NCI-H1417 treated with DMSO at 0.1 percent for 48 hours (cell line): ENCODE measurements at regions not wholly inside any gene's neighbourhood (a gene's known extent, or its start where the extent isn't known, plus 50 kb on each side); places are given as distances from the start of the nearest gene placed in this dataset.

Experiments
- DNase-seq: peaks from one replicate; lab custom pipeline; 2025; lab: John Stamatoyannopoulos, UW

- no peak for DNase-seq
Observed at GRCh38 chr10:4482659-4483058, 343.3 kb upstream of the AKR1E2 start.

- DNase-seq, result no peak
Observed at GRCh38 chr10:4481192-4481591, 344.8 kb upstream of the AKR1E2 start.

DNA sequence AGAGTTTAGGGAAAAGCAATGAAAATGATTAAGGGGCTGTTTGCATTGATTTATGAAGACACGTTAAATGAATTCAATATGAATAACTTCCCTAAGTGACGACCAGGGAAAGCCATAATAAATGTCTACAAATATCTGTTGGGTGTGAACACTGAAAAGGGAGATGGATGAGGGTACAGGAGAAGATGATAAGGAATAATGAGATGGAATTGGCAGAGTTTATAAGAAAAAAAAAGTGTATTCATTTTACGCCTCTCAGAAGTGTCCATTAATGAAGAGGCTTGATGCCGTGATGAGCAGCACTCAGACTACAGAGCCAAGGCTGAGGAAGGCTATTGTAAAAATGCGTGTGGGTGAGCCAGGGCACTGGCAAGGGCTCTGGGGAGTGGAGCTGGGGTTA lies 346.7 kb upstream of the AKR1E2 start:
- DNase-seq, result no peak

DNA sequence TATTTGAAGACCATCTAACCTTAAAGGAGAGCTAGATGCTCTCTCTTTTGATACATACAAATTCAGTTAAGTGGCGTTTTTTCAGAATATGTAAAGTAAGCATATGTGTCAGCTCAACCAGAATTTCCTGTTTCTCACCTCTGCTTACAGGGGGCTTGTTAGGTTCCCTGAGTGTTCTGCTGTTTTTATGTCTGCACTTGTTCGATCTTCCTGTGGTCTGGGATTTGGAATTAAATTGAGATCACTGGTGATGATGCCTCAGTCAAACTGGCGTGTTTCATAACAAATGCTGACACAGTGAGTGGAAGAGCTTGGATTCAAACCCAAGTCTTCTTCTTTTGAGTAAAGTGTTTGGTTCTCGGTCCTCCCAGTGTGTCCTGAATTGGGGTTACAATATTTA lies 348.3 kb upstream of the AKR1E2 start:
- DNase-seq, result no peak

GRCh38 chr10:4475827-4476490 lies 350.0 kb upstream of the AKR1E2 start:
- DNase-seq, result no peak

GRCh38 chr10:4474829-4475228 lies 351.2 kb upstream of the AKR1E2 start:
- no peak for DNase-seq

DNA sequence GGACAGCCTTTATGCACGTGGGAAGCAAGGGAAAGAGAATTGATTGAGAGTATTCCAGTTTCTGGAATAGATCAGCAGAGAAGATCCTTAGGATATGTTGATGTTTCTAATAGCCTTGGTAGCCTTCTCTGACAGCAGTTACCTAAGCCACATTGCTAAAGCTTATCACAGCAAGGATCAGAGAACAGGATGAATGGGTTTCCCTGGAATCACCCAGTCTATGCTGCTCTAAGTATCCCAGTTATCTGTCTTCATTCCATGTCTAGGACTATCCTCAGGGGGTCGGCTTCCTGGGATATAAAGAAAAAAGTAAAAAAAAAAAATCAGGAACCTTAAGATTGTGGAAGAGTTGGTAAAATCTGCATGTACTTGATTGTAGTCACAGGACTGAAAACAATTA lies 352.0 kb upstream of the AKR1E2 start:
- no peak for DNase-seq

DNA sequence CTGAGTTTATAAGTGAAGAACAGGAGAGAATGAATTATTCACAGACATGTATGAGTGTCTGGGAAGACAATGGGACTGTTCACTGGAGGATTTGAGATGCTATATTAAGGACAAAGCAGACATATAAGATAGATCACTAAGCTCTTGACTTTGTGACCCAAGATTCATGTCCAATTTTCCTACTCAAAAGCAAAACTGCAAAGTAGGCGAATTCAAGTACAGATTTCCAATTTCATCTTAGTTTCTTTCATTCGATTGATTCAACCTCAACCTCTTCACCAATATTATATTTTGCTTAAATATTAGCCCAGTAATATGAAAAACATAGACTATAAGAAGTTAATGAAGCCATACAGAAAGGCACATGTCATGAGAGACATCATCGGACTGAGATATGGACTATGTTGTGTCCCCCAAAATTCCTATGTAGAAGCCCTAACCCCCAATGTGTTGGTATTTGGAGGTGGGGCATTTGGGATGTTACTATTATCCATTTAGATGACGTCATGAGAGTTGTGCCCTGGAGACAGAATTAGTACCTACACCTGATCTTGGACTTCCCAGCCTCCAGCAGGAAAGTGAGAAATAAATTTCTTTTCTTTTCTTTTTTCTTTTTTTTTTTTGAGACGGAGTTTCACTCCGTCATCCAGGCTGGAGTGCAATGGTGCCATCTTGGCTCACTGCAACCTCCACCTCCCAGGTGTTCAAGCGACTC lies 353.7 kb upstream of the AKR1E2 start:
- no peak for DNase-seq

DNA sequence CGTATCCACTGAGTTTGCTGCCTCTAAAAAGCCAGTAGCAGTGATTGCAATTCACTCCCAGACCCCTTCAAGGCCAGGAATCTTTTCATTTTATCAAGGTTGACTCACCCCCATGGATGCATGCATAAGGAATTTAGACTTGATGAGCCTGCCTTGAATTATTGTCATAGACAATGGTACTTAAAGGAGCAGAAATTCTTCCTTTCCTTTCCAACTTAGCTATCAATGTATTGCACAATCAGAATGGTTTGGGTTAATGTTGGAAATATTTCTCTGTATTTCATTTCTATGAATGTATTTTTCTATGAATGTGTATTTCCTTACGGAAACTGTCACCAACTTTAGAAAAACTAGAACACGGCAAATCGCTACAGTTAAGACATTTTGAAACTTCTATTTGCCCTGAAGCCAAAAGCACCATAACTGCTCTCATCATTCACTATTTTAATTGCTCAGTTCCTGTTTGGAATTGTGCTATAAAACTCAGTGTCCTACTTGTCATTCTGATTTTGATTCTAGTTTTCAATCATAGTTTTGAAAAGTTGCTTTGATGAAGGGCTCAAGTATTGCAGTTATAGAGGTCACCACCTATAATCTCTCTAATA lies 355.7 kb upstream of the AKR1E2 start:
- no peak for DNase-seq

GRCh38 chr10:4467481-4467880 lies 358.5 kb upstream of the AKR1E2 start:
- DNase-seq, result no peak

- no peak for DNase-seq
Observed at GRCh38 chr10:4460267-4460666, 365.7 kb upstream of the AKR1E2 start.

DNA sequence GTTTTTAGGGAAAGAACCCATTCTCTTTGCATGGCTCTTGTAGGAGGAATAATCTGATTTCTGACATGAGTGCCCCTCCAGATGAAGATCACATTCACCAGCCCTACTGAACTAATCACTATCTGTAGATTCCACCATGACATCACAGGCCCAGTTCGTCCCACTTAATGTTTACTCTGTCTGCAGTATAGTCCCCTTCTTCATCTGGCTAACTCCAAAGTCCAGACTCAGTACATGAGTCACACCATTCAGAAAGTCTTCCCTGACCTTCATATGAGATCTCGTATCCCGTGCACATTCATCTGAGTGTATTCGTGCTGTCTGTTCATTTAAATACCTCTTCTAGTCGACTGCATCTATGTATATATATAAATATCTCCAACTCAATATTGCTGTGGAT lies 366.5 kb upstream of the AKR1E2 start:
- DNase-seq, result no peak

DNA sequence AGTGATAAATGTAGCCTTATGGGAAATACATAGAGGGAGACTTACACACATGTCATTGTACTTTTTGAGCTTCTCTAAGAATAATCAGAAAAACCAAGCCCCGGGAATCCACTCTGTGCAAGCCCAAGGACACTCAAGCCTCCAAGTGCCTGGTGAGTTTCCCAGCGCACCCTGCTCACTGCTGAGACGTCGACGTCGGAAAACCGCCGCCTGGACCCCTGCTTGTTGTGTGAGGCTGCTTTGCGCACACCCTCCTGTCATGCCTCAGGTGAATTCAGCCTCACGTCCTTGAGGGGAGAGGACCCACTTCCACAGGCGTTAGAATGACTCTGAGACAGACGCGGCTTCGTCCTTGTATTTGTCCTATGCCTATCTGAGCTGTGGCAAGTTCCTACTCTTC lies 368.4 kb upstream of the AKR1E2 start:
- DNase-seq, result no peak

- DNase-seq, result no peak
Observed at GRCh38 chr10:4456776-4457175, 369.2 kb upstream of the AKR1E2 start.

- DNase-seq, result peak; percentile 12
Observed at GRCh38 chr10:4456279-4456678, 369.7 kb upstream of the AKR1E2 start.

- no peak for DNase-seq
Observed at GRCh38 chr10:4453950-4454349, 372.1 kb upstream of the AKR1E2 start.

- no peak for DNase-seq
Observed at GRCh38 chr10:4453276-4453675, 372.7 kb upstream of the AKR1E2 start.

DNA sequence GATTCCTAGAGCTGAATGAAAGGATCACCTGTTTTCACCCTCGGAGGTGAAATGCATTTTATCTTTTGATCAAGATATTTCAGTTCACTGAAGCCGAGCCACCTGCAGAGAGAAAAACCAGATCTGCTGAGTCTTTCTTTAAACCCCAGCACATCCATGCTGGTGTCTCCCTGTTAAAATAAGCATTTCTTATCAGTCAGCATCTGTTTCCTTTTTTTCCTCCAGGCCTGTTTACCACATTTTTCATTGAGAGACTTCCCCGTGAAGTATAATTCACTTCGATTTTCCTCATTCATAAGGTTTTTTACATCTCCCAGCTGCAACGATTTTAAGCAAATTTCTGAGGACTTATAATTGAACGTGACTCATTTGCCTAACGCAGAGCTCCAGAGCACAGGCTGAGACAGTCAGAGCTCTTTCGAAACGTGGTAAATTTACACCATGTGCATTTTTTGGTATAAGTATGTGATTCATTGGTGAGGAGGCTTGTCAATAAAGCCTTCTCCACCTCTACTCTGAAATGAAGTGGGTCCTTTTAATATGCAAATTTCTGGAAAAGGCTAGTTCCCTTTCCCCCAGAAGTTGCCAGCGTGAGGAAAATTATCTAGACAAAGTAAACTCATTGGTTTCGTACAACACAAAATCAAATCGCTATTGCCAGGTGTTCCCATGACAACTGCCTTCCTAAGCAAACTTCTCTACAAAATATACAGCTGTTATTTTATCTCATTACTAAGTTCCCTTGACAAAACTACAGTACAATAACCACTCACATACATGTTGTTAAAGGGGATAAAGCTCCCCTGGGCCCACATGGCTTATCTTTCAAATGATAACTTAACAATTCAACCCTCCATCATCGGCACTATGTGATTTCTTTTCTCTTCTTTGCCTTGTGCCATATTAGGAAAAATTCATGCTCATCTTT lies 374.8 kb upstream of the AKR1E2 start:
- DNase-seq, result no peak

DNA sequence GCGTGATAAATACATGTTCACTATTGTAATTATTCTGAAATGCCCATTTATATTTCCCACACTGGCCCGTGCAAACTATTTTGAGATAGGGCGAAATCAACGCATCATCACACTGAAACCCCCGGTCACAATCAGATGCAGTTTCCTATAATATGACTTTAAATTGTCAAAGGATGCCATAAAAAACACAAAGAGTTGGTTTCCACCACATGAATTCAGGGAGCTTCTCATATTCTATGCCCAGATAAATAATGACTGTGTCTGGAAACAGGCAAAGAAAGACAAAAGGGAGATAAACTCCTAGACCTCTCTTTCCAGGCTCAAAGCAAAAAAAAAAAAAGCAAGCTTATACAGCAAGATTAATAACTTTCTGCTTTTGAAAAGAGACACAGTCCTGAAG lies 375.8 kb upstream of the AKR1E2 start:
- DNase-seq, result no peak

- no peak for DNase-seq
Observed at GRCh38 chr10:4448030-4448429, 378.0 kb upstream of the AKR1E2 start.

- DNase-seq, result no peak
Observed at GRCh38 chr10:4443419-4443818, 382.6 kb upstream of the AKR1E2 start.

GRCh38 chr10:4442296-4442695 lies 383.7 kb upstream of the AKR1E2 start:
- DNase-seq, result no peak
